Stomach (tissue), 4 donors: ENCODE measurements at regions not wholly inside any gene's neighbourhood (a gene's known extent, or its start where the extent isn't known, plus 50 kb on each side); places are given as distances from the start of the nearest gene placed in this dataset.

Source experiments
- CTCF ChIP-seq, 7 experiments: fragments of 450-650 bp in 4 of 7; fragments of 200-600 bp in 3 of 7; sonication (generic) in 3 of 7; IDR thresholded peaks; one replicate each; pipeline ENCODE4 v1.5.1; 2016 to 2019; ENCODE audit warnings: antibody characterized with exemption in 7 of 7, control low read depth in 2 of 7, mild to moderate bottlenecking in 1 of 7
- EP300 ChIP-seq: sonication (generic); formaldehyde crosslinking; IDR thresholded peaks from one replicate; pipeline ENCODE4 v1.6.1; 2017; ENCODE audit warnings: antibody characterized with exemption
- POLR2A ChIP-seq, 4 donors: fragments of 450-650 bp; IDR thresholded peaks; one replicate each; pipeline ENCODE4 v1.6.1; 2016; ENCODE audit warnings: antibody characterized with exemption in 4 of 4, control low read depth in 2 of 4, mild to moderate bottlenecking in 1 of 4, moderate library complexity in 1 of 4
- POLR2AphosphoS5 ChIP-seq, 3 donors: sonication (generic); formaldehyde crosslinking; IDR thresholded peaks; one replicate each; pipeline ENCODE4 v1.6.1; 2016; ENCODE audit warnings: antibody characterized with exemption in 3 of 3

DNA sequence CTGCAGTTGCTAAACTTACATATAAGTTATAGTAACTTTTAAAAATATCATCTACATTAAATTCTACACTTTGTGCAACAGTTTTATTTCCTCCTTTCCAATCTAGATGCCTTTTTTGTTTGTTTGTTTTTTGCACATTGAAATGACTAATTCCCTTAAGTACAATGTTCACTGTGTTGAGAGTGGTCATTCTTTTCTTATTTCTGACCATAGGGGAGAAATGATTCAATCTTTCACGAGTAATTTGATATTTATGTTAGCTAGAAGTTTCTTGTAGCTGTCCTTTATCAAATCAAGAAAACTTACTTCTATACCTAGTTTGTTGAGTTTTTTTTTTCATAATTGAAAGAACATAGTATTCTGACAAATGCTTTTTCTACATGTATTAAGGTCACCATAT is 85.0 kb upstream of the CBLB start:
- no peak for TF ChIP-seq CTCF (IDR thresholded peaks at IDR 0.05)
- no peak for TF ChIP-seq EP300
- TF ChIP-seq POLR2AphosphoS5 (IDR thresholded peaks at IDR 0.05), result no peak
- TF ChIP-seq POLR2A (IDR thresholded peaks at IDR 0.05), result no peak
